H1 (cell line): ENCODE measurements at regions not wholly inside any gene's neighbourhood (a gene's known extent, or its start where the extent isn't known, plus 50 kb on each side); places are given as distances from the start of the nearest gene placed in this dataset.
"Not testable (repeated sequence)": the region's sequence is repeated elsewhere in the genome, so short reads cannot be mapped to it uniquely, and the experiment has no call there.

Experiments used
- CTCF ChIA-PET: fragments of 300-600 bp; sonication (Branson Sonifier 250); formaldehyde crosslinking; loops from one replicate; lab custom pipeline; 2021; ENCODE audit not compliant: partially characterized antibody; lab: Charles Lee
- POLR2A ChIA-PET: fragments of 300-600 bp; sonication (Branson Sonifier 250); formaldehyde crosslinking; loops from one replicate; lab custom pipeline; 2021; ENCODE audit warnings: inconsistent platforms; ENCODE audit not compliant: partially characterized antibody; lab: Charles Lee
- DNase-seq, 2 experiments: peaks; one replicate each; pipeline versions ENCODE4 v3.0.0 to v3.0.0-alpha.2; 2010 to 2022; ENCODE audit warnings: low spot score in 2 of 2, low read depth in 1 of 2, mixed read lengths in 1 of 2
- FAIRE-seq: peaks from 2 replicates; lab custom pipeline; 2011; peaks lifted over from hg19 to GRCh38; lab: Jason Lieb, UNC
- H2AFZ ChIP-seq: 2 replicates; pipeline ENCODE4 v1.8.1; 2012; ENCODE audit warnings: low read length, inconsistent platforms
- H2AK5ac ChIP-seq: 2 replicates; pipeline ENCODE4 v1.6.1; 2013; ENCODE audit warnings: low read depth, low read length
- H2BK120ac ChIP-seq: replicated peaks from 2 replicates; pipeline ENCODE3; 2013; ENCODE audit warnings: low read depth, low read length, inconsistent platforms
- H2BK12ac ChIP-seq: 2 replicates; pipeline ENCODE4 v1.6.1; 2013; ENCODE audit warnings: low read depth, low read length
- H2BK15ac ChIP-seq: 2 replicates; pipeline ENCODE4 v1.6.1; 2013; ENCODE audit warnings: low read length
- H2BK20ac ChIP-seq: 2 replicates; pipeline ENCODE4 v1.6.1; 2013; ENCODE audit warnings: low read length
- H2BK5ac ChIP-seq: 2 replicates; pipeline ENCODE4 v1.6.1; 2013; ENCODE audit warnings: low read depth, low read length
- H3K14ac ChIP-seq: 2 replicates; pipeline ENCODE4 v1.6.1; 2013; ENCODE audit warnings: inconsistent platforms; ENCODE audit not compliant: insufficient read length
- H3K18ac ChIP-seq: 2 replicates; pipeline ENCODE4 v1.6.1; 2013; ENCODE audit warnings: low read length; ENCODE audit errors: extremely low read depth
- H3K23ac ChIP-seq: 2 replicates; pipeline ENCODE4 v1.6.1; 2013; ENCODE audit warnings: inconsistent platforms; ENCODE audit not compliant: insufficient read length
- H3K23me2 ChIP-seq: 2 replicates; pipeline ENCODE4 v1.6.1; 2013; ENCODE audit warnings: low read depth, low read length
- H3K27ac ChIP-seq: 2 replicates; pipeline ENCODE4 v1.6.1; 2011; ENCODE audit warnings: low read depth, low read length, inconsistent platforms
- H3K27me3 ChIP-seq, 4 experiments: replicated peaks in 1 of 4; 1 replicate in 1 of 4; 2 replicates in 3 of 4; pipeline versions ENCODE4 v1.6.1 to v1.8.1; 2011 to 2013; ENCODE audit warnings: low read length in 3 of 4, mild to moderate bottlenecking in 3 of 4, inconsistent platforms in 2 of 4, mixed read lengths in 2 of 4, moderate library complexity in 1 of 4; ENCODE audit not compliant: control insufficient read depth in 3 of 4, insufficient read depth in 3 of 4; ENCODE audit errors: extremely low read depth in 1 of 4
- H3K36me3 ChIP-seq, 4 experiments: 2 replicates each; pipeline versions ENCODE4 v1.6.1 to v1.8.1; 2011 to 2013; ENCODE audit warnings: mild to moderate bottlenecking in 4 of 4, low read length in 3 of 4, moderate library complexity in 2 of 4, control low read depth in 1 of 4, inconsistent platforms in 1 of 4; ENCODE audit not compliant: insufficient read depth in 4 of 4, control insufficient read depth in 2 of 4
- H3K4ac ChIP-seq: replicated peaks from 2 replicates; pipeline ENCODE3; 2013; ENCODE audit warnings: low read length, low read depth, mixed read lengths, inconsistent platforms; ENCODE audit not compliant: insufficient read length
- H3K4me1 ChIP-seq, 4 experiments: replicated peaks in 1 of 4; 1 replicate in 1 of 4; 2 replicates in 3 of 4; pipeline versions ENCODE4 v1.6.1 to v1.8.1; 2011 to 2013; ENCODE audit warnings: low read length in 3 of 4, inconsistent platforms in 2 of 4, mixed read lengths in 1 of 4; ENCODE audit not compliant: insufficient read depth in 4 of 4, control insufficient read depth in 3 of 4
- H3K4me2 ChIP-seq, 2 experiments: 2 replicates each; pipeline versions ENCODE4 v1.6.1 to v1.8.1; 2011 to 2013; ENCODE audit warnings: low read depth in 2 of 2, low read length in 2 of 2, control low read depth in 1 of 2, inconsistent platforms in 1 of 2, mild to moderate bottlenecking in 1 of 2; ENCODE audit not compliant: insufficient read depth in 1 of 2
- H3K4me3 ChIP-seq, 4 experiments: fragments of 200-600, 300-600 bp in 1 of 4; sonication (generic), shearing (Covaris generic), sonication (Bioruptor Twin) in 1 of 4; 2 replicates each; pipeline versions ENCODE4 v1.5.1 to v1.8.1; 2011 to 2016; ENCODE audit warnings: low read length in 4 of 4, low read depth in 3 of 4, control low read depth in 2 of 4, inconsistent platforms in 2 of 4, mild to moderate bottlenecking in 2 of 4, mixed read lengths in 1 of 4, moderate library complexity in 1 of 4; ENCODE audit not compliant: insufficient read depth in 2 of 4; ENCODE audit errors: extremely low read depth in 1 of 4
- H3K56ac ChIP-seq: replicated peaks from 2 replicates; pipeline ENCODE3; 2013; ENCODE audit warnings: low read depth, mild to moderate bottlenecking, mixed read lengths, low read length, inconsistent platforms; ENCODE audit not compliant: insufficient read length
- H3K79me1 ChIP-seq: 2 replicates; pipeline ENCODE4 v1.6.1; 2013; ENCODE audit warnings: low read depth, low read length, control low read depth
- H3K79me2 ChIP-seq, 2 experiments: 2 replicates each; pipeline versions ENCODE4 v1.6.1 to v1.8.1; 2012 to 2013; ENCODE audit warnings: low read length in 2 of 2, mild to moderate bottlenecking in 2 of 2, inconsistent platforms in 1 of 2; ENCODE audit not compliant: insufficient read depth in 2 of 2, control insufficient read depth in 1 of 2
- H3K9ac ChIP-seq, 4 experiments: replicated peaks in 1 of 4; 1 replicate in 1 of 4; 2 replicates in 3 of 4; pipeline versions ENCODE4 v1.6.1 to v1.8.1; 2011 to 2013; ENCODE audit warnings: low read depth in 3 of 4, low read length in 3 of 4, control low read depth in 2 of 4, mild to moderate bottlenecking in 2 of 4, moderate library complexity in 2 of 4, inconsistent platforms in 1 of 4; ENCODE audit errors: extremely low read depth in 1 of 4
- H3K9me3 ChIP-seq, 2 experiments: 2 replicates each; pipeline versions ENCODE4 v1.6.1 to v1.8.1; 2012 to 2013; ENCODE audit warnings: mild to moderate bottlenecking in 2 of 2, moderate library complexity in 2 of 2, control low read depth in 1 of 2, inconsistent platforms in 1 of 2, low read depth in 1 of 2, low read length in 1 of 2, mixed read lengths in 1 of 2; ENCODE audit not compliant: insufficient read depth in 2 of 2
- H4K20me1 ChIP-seq, 2 experiments: replicated peaks in 1 of 2; 2 replicates each; pipeline versions ENCODE3 to v1.8.1; 2011 to 2013; ENCODE audit warnings: inconsistent platforms in 2 of 2, low read length in 2 of 2, mild to moderate bottlenecking in 1 of 2; ENCODE audit not compliant: insufficient read depth in 2 of 2, control insufficient read depth in 1 of 2
- H4K5ac ChIP-seq: 2 replicates; pipeline ENCODE4 v1.6.1; 2013; ENCODE audit warnings: low read length, low read depth, mixed read lengths, inconsistent platforms; ENCODE audit not compliant: insufficient read length
- H4K8ac ChIP-seq: 2 replicates; pipeline ENCODE4 v1.8.0; 2013; ENCODE audit warnings: mild to moderate bottlenecking, moderate library complexity, low read length, inconsistent platforms; ENCODE audit not compliant: insufficient read depth; ENCODE audit errors: extremely low read depth
- H4K91ac ChIP-seq: replicated peaks from 2 replicates; pipeline ENCODE3; 2013; ENCODE audit warnings: low read length, mixed read lengths, inconsistent platforms; ENCODE audit not compliant: insufficient read length
- WGBS, 2 experiments: shearing (Covaris generic) in 1 of 2; methylation state at CpG; one replicate each; pipeline versions ENCODE4 v1.1.6 to v1.1.7; 2013 to 2015; ENCODE audit warnings: low lambda C conversion rate in 2 of 2, mixed read lengths in 2 of 2, inconsistent platforms in 1 of 2, low coverage in 1 of 2, missing lambda C conversion rate in 1 of 2; ENCODE audit not compliant: insufficient replicate concordance in 2 of 2, insufficient coverage in 1 of 2, insufficient read length in 1 of 2; ENCODE audit errors: extremely low coverage in 1 of 2, missing lambda C conversion rate in 1 of 2; 5-methylcytosine and 5-hydroxymethylcytosine counted together

DNA sequence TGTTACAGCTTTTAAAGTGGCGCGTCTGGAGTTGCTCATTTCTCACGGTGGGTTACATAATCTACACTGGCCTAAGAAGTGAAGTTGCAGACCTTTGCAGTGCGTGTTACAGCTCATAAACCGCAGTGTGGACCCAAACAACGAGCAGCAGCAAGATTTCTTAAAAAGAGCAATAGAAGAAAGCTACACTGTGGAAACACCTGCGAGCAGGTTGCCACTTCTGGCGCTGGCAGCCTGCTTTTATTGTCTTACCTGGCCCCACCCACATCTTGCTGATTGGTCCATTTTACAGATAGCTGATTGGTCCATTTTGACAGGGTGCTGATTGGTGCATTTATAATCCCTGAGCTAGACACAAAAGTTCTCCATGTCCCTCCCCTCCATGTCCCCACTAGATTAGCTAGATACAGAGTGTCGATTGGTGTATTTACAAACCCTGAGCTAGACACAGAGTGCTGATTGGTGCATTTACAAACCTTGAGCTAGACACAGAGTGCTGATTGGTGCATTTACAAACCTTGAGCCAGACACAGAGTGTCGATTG lies 462.9 kb upstream of the JARID2 start:
- Histone ChIP-seq H2BK15ac (0 out of 2 replicates have a peak overlapping the region, but pooled peaks have one; percentile 8), H2AK5ac (peak overlapping the region; percentile 29; the same call in 1 of the 2 replicates), H2BK20ac (peak overlapping the region; percentile 76; the same call in 1 of the 2 replicates), H2BK5ac (0 out of 2 replicates have a peak overlapping the region, but pooled peaks have one; percentile 12), H3K4me1 (peaks cover 8 to 22% (median 20%) of the 10 kb centered on the region in 4 experiments), H2BK12ac (peak overlapping the region; percentile 41; the same call in 1 of the 2 replicates)
- WGBS, 2 experiments: 96% methylated on average over 10 of the region's 10 CpGs; no CpG with 5 or more reads in 1 of the 2 experiments
- H2AFZ ChIP-seq, H3K9ac ChIP-seq, H3K27me3 ChIP-seq, H3K4me2 ChIP-seq, DNase-seq, H4K91ac ChIP-seq, H4K5ac ChIP-seq, H3K79me2 ChIP-seq, H3K36me3 ChIP-seq, H3K56ac ChIP-seq, FAIRE-seq, H3K4me3 ChIP-seq, H3K23me2 ChIP-seq, H3K27ac ChIP-seq, H2BK120ac ChIP-seq, H3K4ac ChIP-seq, H3K14ac ChIP-seq, H4K8ac ChIP-seq, H3K9me3 ChIP-seq, H3K18ac ChIP-seq, H3K23ac ChIP-seq, H3K79me1 ChIP-seq, H4K20me1 ChIP-seq: not testable (repeated sequence)
- POLR2A ChIA-PET: interaction anchor here (0.6 to 1.2 kb wide), 3 partner anchors 57 to 68 kb away, joined by 3 read pairs; no protein-coding TSS in a partner anchor
- CTCF ChIA-PET: interaction anchor here (0.8 to 1.4 kb wide), 2 partner anchors 15 to 65 kb away, joined by 3 to 5 read pairs; no protein-coding TSS in a partner anchor
